ENCODE measurements at regions not wholly inside any gene's neighbourhood (a gene's known extent, or its start where the extent isn't known, plus 50 kb on each side); places are given as distances from the start of the nearest gene placed in this dataset.

DNA sequence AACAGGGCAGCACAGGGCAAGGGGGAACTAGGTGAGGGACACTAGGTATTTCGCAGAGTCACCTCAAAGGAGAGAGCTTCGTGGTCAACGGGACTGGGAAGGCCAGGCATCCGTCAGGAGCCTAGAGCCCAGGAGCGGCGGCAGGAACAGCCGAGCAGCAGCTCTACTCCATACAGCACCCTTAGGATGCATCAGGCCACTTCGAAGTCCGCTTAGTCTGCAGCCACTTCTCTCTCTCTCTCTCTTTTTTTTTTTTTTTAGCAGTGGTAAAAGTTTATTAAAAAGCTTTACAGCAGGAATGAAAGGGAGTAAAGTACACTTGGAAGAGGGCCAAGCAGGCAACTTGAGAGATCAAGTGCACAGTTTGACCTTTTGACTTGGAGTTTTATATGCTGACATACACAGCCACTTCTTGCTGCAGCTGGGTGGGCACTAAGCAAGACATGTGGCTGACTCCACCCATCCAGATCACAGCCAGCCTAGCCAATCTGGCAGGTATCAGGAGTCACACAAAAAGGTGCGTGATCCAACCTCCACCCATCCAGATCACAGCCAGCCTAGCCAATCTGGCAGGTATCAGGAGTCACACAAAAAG, 209.7 kb upstream of the RADX start:
- Histone ChIP-seq H2BK5ac (ENCODE audit: low read depth, low read length, poor library complexity, severe bottlenecking) (no peak overlapping the region), H2BK15ac (ENCODE audit: low read depth, low read length) (no peak overlapping the region), H3K9ac (ENCODE audit: low read depth, low read length) (no peak overlapping the region), H3K23ac (ENCODE audit: low read depth, low read length) (no peak overlapping the region), H4K91ac (ENCODE audit: insufficient read depth, low read depth, low read length) (no peak overlapping the region), H3K4me3 (ENCODE audit: insufficient read depth, low read depth, low read length) (no peak overlapping the region), H2AK5ac (ENCODE audit: low read depth, low read length) (no peak overlapping the region), H2BK20ac (ENCODE audit: low read depth, low read length) (no peak overlapping the region), H3K27ac (ENCODE audit: insufficient read depth, low read length) (no peak overlapping the region), H3K27me3 (ENCODE audit: control insufficient read depth, insufficient read depth, low read length) (no peaks in the 10 kb centered on the region), H2AFZ (replicated peaks; ENCODE audit: low read length, poor library complexity) (no peak overlapping the region), H3K9me1 (ENCODE audit: insufficient read depth, low read length) (no peaks in the 10 kb centered on the region), H3K4ac (ENCODE audit: low read depth, low read length) (no peak overlapping the region), H3K14ac (replicated peaks; ENCODE audit: low read depth, low read length) (no peak overlapping the region), H3K9me3 (ENCODE audit: control insufficient read depth, insufficient read depth, low read length) (peaks cover 1% of the 10 kb centered on the region; the same call in 1 of the 2 replicates), H4K8ac (ENCODE audit: low read depth in 2 of 2, low read length in 2 of 2) (no peak overlapping the region), H4K20me1 (ENCODE audit: insufficient read depth, low read length) (no peaks in the 10 kb centered on the region), H3K36me3 (ENCODE audit: control insufficient read depth, insufficient read depth, low read length) (no peaks in the 10 kb centered on the region), H2AK9ac (replicated peaks; ENCODE audit: low read depth, low read length, poor library complexity) (no peak overlapping the region), H3K56ac (ENCODE audit: extremely low read depth, insufficient read depth, low read length) (no peak overlapping the region), H3K79me1 (ENCODE audit: low read depth in 1 of 2, low read length in 2 of 2) (no peaks in the 10 kb centered on the region), H2BK120ac (ENCODE audit: low read depth, low read length) (no peak overlapping the region), H3K18ac (ENCODE audit: low read depth, low read length) (no peak overlapping the region), H4K5ac (ENCODE audit: low read depth, low read length) (no peak overlapping the region), H3K4me1 (ENCODE audit: control insufficient read depth, insufficient read depth, low read length) (no peaks in the 10 kb centered on the region), H3K4me2 (ENCODE audit: low read depth, low read length) (no peak overlapping the region)
- DNase-seq (no peak), ATAC-seq (ENCODE audit: low read depth) (no peak)
- CTCF ChIA-PET, result no interaction called here
- no TSS peak for BruUV-seq (replicated peaks)
- in situ Hi-C loops (cut with MboI; ENCODE audit: low sequenced_read_pairs), result no loop called here
- TF ChIP-seq POLR2A (IDR thresholded peaks at IDR 0.05; ENCODE audit: low read depth, low read length) (no peak), SMC3 (IDR thresholded peaks at IDR 0.05; ENCODE audit: low read depth, low read length) (no peak), RAD21 (IDR thresholded peaks at IDR 0.05; ENCODE audit: low read length) (no peak), MAZ (IDR thresholded peaks at IDR 0.05; ENCODE audit: borderline replicate concordance, low read depth, low read length) (no peak), FOS (IDR thresholded peaks at IDR 0.05; ENCODE audit: low read depth, low read length) (no peak), RFX5 (IDR thresholded peaks at IDR 0.05; ENCODE audit: low read depth, low read length) (no peak)
- TF ChIP-seq, protein P1, sequence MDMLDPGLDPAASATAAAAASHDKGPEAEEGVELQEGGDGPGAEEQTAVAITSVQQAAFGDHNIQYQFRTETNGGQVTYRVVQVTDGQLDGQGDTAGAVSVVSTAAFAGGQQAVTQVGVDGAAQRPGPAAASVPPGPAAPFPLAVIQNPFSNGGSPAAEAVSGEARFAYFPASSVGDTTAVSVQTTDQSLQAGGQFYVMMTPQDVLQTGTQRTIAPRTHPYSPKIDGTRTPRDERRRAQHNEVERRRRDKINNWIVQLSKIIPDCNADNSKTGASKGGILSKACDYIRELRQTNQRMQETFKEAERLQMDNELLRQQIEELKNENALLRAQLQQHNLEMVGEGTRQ (IDR thresholded peaks at IDR 0.05; ENCODE audit: low read depth, low read length), result no peak
- TF ChIP-seq, protein P2, sequence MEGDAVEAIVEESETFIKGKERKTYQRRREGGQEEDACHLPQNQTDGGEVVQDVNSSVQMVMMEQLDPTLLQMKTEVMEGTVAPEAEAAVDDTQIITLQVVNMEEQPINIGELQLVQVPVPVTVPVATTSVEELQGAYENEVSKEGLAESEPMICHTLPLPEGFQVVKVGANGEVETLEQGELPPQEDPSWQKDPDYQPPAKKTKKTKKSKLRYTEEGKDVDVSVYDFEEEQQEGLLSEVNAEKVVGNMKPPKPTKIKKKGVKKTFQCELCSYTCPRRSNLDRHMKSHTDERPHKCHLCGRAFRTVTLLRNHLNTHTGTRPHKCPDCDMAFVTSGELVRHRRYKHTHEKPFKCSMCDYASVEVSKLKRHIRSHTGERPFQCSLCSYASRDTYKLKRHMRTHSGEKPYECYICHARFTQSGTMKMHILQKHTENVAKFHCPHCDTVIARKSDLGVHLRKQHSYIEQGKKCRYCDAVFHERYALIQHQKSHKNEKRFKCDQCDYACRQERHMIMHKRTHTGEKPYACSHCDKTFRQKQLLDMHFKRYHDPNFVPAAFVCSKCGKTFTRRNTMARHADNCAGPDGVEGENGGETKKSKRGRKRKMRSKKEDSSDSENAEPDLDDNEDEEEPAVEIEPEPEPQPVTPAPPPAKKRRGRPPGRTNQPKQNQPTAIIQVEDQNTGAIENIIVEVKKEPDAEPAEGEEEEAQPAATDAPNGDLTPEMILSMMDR (conservative IDR thresholded peaks at IDR 0.05; ENCODE audit: low read depth, low read length), result no peak
- dilution Hi-C loops (cut with HindIII; ENCODE audit: low sequenced_read_pairs, unreplicated experiment), result no loop called here
- intact Hi-C loops (cut with micrococcal nuclease), result no loop called here
- 60% methylated on average over 2 of the region's 10 CpGs; no CpG with 5 or more reads in 1 of the 2 experiments for WGBS, 2 experiments (ENCODE audit: extremely low coverage in 2 of 2, insufficient read length in 1 of 2)
- POLR2A ChIA-PET (ENCODE audit: unreplicated experiment), result no interaction called here

Data from IMR-90 (cell line).